ENCODE measurements at regions not wholly inside any gene's neighbourhood (a gene's known extent, or its start where the extent isn't known, plus 50 kb on each side); places are given as distances from the start of the nearest gene placed in this dataset.

DNA sequence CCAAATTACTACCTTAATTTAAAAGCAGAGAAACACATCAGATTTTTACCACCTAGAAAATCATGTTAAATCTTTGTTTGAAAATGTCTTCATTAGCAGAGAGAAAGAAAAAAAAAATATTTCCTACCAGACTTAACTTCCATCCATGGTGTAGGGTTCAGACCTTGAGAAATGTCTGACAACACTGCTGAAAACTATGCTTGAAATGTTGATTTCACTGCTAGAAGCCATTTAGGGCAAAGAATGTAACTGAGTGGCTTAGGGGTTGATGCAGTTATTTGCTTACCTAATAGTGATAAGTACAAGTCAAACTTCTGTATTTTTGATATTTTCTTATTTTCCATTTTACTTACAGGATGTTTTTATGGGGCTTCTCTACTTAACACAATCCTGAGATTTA, 495.6 kb upstream of the NEGR1 start:
- TF ChIP-seq, protein P1, sequence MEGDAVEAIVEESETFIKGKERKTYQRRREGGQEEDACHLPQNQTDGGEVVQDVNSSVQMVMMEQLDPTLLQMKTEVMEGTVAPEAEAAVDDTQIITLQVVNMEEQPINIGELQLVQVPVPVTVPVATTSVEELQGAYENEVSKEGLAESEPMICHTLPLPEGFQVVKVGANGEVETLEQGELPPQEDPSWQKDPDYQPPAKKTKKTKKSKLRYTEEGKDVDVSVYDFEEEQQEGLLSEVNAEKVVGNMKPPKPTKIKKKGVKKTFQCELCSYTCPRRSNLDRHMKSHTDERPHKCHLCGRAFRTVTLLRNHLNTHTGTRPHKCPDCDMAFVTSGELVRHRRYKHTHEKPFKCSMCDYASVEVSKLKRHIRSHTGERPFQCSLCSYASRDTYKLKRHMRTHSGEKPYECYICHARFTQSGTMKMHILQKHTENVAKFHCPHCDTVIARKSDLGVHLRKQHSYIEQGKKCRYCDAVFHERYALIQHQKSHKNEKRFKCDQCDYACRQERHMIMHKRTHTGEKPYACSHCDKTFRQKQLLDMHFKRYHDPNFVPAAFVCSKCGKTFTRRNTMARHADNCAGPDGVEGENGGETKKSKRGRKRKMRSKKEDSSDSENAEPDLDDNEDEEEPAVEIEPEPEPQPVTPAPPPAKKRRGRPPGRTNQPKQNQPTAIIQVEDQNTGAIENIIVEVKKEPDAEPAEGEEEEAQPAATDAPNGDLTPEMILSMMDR (IDR thresholded peaks at IDR 0.05; ENCODE audit: low read length) = no peak
- TF ChIP-seq EZH2 (IDR thresholded peaks at IDR 0.05; ENCODE audit: borderline replicate concordance, low read length) = no peak
- no peak overlapping the region for H3K4me3 ChIP-seq (ENCODE audit: low read depth, low read length, poor library complexity, severe bottlenecking)
- no peak overlapping the region for H3K4me2 ChIP-seq (ENCODE audit: low read length)
- no peaks in the 10 kb centered on the region for H3K79me2 ChIP-seq (ENCODE audit: insufficient read depth, low read length)
- H3K27ac ChIP-seq (ENCODE audit: low read depth, low read length, poor library complexity, severe bottlenecking) = no peak overlapping the region
- H4K20me1 ChIP-seq (ENCODE audit: insufficient read depth, low read length) = no peaks in the 10 kb centered on the region
- no peaks in the 10 kb centered on the region for H3F3A ChIP-seq (ENCODE audit: insufficient read depth, low read length)
- H3K9me3 ChIP-seq (ENCODE audit: low read length) = no peaks in the 10 kb centered on the region
- H3K27me3 ChIP-seq (ENCODE audit: insufficient read depth, low read length) = no peaks in the 10 kb centered on the region
- H3K9ac ChIP-seq (ENCODE audit: low read length) = no peak overlapping the region
- H3K36me3 ChIP-seq (ENCODE audit: insufficient read depth, low read length) = no peaks in the 10 kb centered on the region
- no peaks in the 10 kb centered on the region for H3K4me1 ChIP-seq (ENCODE audit: insufficient read depth, low read length, severe bottlenecking)
- no peak overlapping the region for H2AFZ ChIP-seq (ENCODE audit: low read length)
- H3K9me2 ChIP-seq (ENCODE audit: low read depth, low read length) = no peaks in the 10 kb centered on the region

DNA sequence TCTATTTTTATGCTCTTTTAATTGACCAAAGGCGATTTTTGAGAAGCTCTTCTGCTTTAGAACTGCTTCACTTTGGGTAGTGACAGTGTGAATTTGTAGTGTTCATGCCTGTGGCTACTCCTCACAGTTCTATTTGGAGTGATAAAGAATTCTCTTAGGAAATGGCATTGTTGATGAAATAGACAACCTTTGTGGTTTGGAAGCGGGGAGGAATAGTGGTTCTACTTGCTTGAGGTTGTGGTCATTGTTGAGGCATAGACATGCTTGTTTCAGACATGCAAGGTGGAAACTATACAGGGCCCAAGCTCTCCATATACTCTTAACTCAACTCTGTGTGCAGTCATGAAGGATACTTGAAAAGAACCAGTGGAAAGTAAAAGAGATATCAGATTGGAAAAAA, 481.1 kb upstream of the NEGR1 start:
- TF ChIP-seq, protein P1 (IDR thresholded peaks at IDR 0.05; ENCODE audit: low read length) = no peak
- TF ChIP-seq EZH2 (IDR thresholded peaks at IDR 0.05; ENCODE audit: borderline replicate concordance, low read length) = no peak
- no peaks in the 10 kb centered on the region for H3K79me2 ChIP-seq (ENCODE audit: insufficient read depth, low read length)
- H3K36me3 ChIP-seq (ENCODE audit: insufficient read depth, low read length) = no peaks in the 10 kb centered on the region
- H4K20me1 ChIP-seq (ENCODE audit: insufficient read depth, low read length) = no peaks in the 10 kb centered on the region
- H3K9me2 ChIP-seq (ENCODE audit: low read depth, low read length) = no peaks in the 10 kb centered on the region
- H3K4me2 ChIP-seq (ENCODE audit: low read length) = no peak overlapping the region
- no peaks in the 10 kb centered on the region for H3F3A ChIP-seq (ENCODE audit: insufficient read depth, low read length)
- H3K9ac ChIP-seq (ENCODE audit: low read length) = no peak overlapping the region
- no peaks in the 10 kb centered on the region for H3K9me3 ChIP-seq (ENCODE audit: low read length)
- no peaks in the 10 kb centered on the region for H3K4me1 ChIP-seq (ENCODE audit: insufficient read depth, low read length, severe bottlenecking)
- H3K27me3 ChIP-seq (ENCODE audit: insufficient read depth, low read length) = no peaks in the 10 kb centered on the region
- no peak overlapping the region for H3K27ac ChIP-seq (ENCODE audit: low read depth, low read length, poor library complexity, severe bottlenecking)
- no peak overlapping the region for H2AFZ ChIP-seq (ENCODE audit: low read length)
- H3K4me3 ChIP-seq (ENCODE audit: low read depth, low read length, poor library complexity, severe bottlenecking) = no peak overlapping the region

DNA sequence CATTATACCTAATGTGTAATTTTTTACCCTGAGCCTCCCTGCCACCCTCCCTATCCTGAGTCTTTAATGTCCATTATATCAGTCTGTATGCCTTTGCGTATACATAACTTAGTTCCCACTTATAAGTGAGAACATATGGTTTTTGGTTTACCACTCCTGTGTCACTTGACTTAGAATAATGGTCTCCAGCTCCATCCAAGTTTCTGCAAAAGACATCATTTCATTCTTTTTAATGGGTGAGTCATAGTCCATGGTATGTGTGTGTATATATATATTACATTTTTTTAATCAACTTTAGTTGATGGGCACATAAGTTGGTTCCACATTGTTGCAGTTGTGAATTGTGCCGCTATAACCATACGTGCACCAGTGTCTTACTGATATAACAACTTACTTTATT, 477.1 kb upstream of the NEGR1 start:
- Histone ChIP-seq H3K36me3 (ENCODE audit: insufficient read depth, low read length) (no peaks in the 10 kb centered on the region), H3K79me2 (ENCODE audit: insufficient read depth, low read length) (no peaks in the 10 kb centered on the region), H3K27ac (ENCODE audit: low read depth, low read length, poor library complexity, severe bottlenecking) (no peak overlapping the region), H4K20me1 (ENCODE audit: insufficient read depth, low read length) (no peaks in the 10 kb centered on the region), H3K4me3 (ENCODE audit: low read depth, low read length, poor library complexity, severe bottlenecking) (no peak overlapping the region), H3K9me2 (ENCODE audit: low read depth, low read length) (no peaks in the 10 kb centered on the region), H3K4me2 (ENCODE audit: low read length) (no peak overlapping the region), H3K9ac (ENCODE audit: low read length) (no peak overlapping the region), H3K4me1 (ENCODE audit: insufficient read depth, low read length, severe bottlenecking) (no peaks in the 10 kb centered on the region), H3F3A (ENCODE audit: insufficient read depth, low read length) (no peaks in the 10 kb centered on the region), H3K27me3 (ENCODE audit: insufficient read depth, low read length) (no peaks in the 10 kb centered on the region), H2AFZ (ENCODE audit: low read length) (no peak overlapping the region), H3K9me3 (ENCODE audit: low read length) (no peaks in the 10 kb centered on the region)
- TF ChIP-seq, protein P1 (IDR thresholded peaks at IDR 0.05; ENCODE audit: low read length) = no peak
- no peak for TF ChIP-seq EZH2 (IDR thresholded peaks at IDR 0.05; ENCODE audit: borderline replicate concordance, low read length)

Data from OCI-LY1 (cell line).